ENCODE measurements at regions not wholly inside any gene's neighbourhood (a gene's known extent, or its start where the extent isn't known, plus 50 kb on each side); places are given as distances from the start of the nearest gene placed in this dataset.

DNA sequence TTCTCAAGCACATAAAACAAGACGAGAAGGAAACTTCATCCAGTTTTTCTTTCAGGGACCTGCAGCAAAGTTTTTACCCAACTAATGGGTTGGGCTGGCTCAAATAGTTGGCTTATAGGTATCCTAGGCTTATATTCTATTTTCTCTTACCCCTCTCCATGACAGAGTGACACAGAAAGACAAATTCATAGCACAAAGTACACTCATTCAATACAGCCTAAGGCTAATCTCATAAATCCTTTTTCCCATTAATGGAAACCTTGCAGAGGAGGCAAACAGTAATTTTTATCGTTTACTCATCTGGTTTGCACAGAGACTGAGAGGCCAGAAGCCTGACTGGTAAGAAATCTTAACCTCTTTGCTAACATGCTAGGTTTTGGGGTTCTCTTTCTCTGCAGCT lies 1589.9 kb downstream of the SLITRK1 start (continued):
- no peak for TF ChIP-seq REST (IDR thresholded peaks at IDR 0.05)
- no peak for TF ChIP-seq ZC3H11A (IDR thresholded peaks at IDR 0.05)
- TF ChIP-seq BCL3 (IDR thresholded peaks at IDR 0.05), result no peak
- no peak for TF ChIP-seq POLR2AphosphoS2 (conservative IDR thresholded peaks at IDR 0.05; ENCODE audit: low read length)

- no peak for DNase-seq (ENCODE audit: low read depth in 1 of 2, low spot score in 1 of 2)
- CTCF ChIA-PET, result no interaction called here
- no peaks in the 10 kb centered on the region for H3K4me1 ChIP-seq
- no peak overlapping the region for H3K4me3 ChIP-seq
- ATAC-seq, result no peak
- no peaks in the 10 kb centered on the region for H3K9me3 ChIP-seq
- POLR2A ChIA-PET, result no interaction called here
- H3K27ac ChIP-seq, result no peak overlapping the region
- no peak for TF ChIP-seq HEYL (CRISPR knock-in tag; IDR thresholded peaks at IDR 0.05)
- TF ChIP-seq CBX8 (IDR thresholded peaks at IDR 0.05), result no peak
- TF ChIP-seq FOSL2 (IDR thresholded peaks at IDR 0.05), result no peak
- TF ChIP-seq FOSL2 (CRISPR knock-in tag; IDR thresholded peaks at IDR 0.05), result no peak
- no peak for TF ChIP-seq RCOR1 (IDR thresholded peaks at IDR 0.05; ENCODE audit: low read depth, low read length)
- no peak for TF ChIP-seq HMGXB4 (CRISPR knock-in tag; IDR thresholded peaks at IDR 0.05; ENCODE audit: borderline replicate concordance)
- TF ChIP-seq CHD2 (IDR thresholded peaks at IDR 0.05; ENCODE audit: low read length, partially characterized antibody), result no peak
- no peak for TF ChIP-seq E2F6 (IDR thresholded peaks at IDR 0.05; ENCODE audit: borderline replicate concordance, low read depth)
- no peak for TF ChIP-seq NPAS2 (CRISPR knock-in tag; IDR thresholded peaks at IDR 0.05; ENCODE audit: borderline replicate concordance)
- TF ChIP-seq POLR2AphosphoS2 (conservative IDR thresholded peaks at IDR 0.05; ENCODE audit: low read length), result no peak
- TF ChIP-seq CEBPB (IDR thresholded peaks at IDR 0.05), result no peak
- TF ChIP-seq BHLHE40 (IDR thresholded peaks at IDR 0.05; ENCODE audit: low read depth, low read length), result no peak
- TF ChIP-seq MAZ (IDR thresholded peaks at IDR 0.05; ENCODE audit: borderline replicate concordance, low read depth, low read length), result no peak
- TF ChIP-seq JUN (IDR thresholded peaks at IDR 0.05), result no peak
- TF ChIP-seq ZNF302 (CRISPR knock-in tag; IDR thresholded peaks at IDR 0.05), result no peak
- no peak for TF ChIP-seq REST (IDR thresholded peaks at IDR 0.05)
- TF ChIP-seq EHF (CRISPR knock-in tag; IDR thresholded peaks at IDR 0.05), result no peak
- TF ChIP-seq TFCP2L1 (CRISPR knock-in tag; IDR thresholded peaks at IDR 0.05), result no peak
- TF ChIP-seq ATOH8 (CRISPR knock-in tag; IDR thresholded peaks at IDR 0.05; ENCODE audit: low read depth), result no peak
- no peak for TF ChIP-seq HOXB5 (CRISPR knock-in tag; IDR thresholded peaks at IDR 0.05)
- H3K4me2 ChIP-seq, result no peak overlapping the region
- FAIRE-seq, result no peak
- WGBS (ENCODE audit: missing lambda C conversion rate), result 4% methylated on average over 3 of the region's 3 CpGs
Measured at GRCh38 chr13:82291852-82292251, 1590.4 kb downstream of the SLITRK1 start.

Data from A549 (cell line).